Left renal pelvis (tissue), 4 donors: ENCODE measurements at regions not wholly inside any gene's neighbourhood (a gene's known extent, or its start where the extent isn't known, plus 50 kb on each side); places are given as distances from the start of the nearest gene placed in this dataset.
A peak's percentile ranks its signal among the peaks of the same experiment; 100 is the strongest.
"Not testable (repeated sequence)": the region's sequence is repeated elsewhere in the genome, so short reads cannot be mapped to it uniquely, and the experiment has no call there.

Experiments used
- DNase-seq, 4 donors: peaks; one replicate each; pipeline ENCODE4 v3.0.0-alpha.2; 2013; ENCODE audit warnings: low read depth in 4 of 4, low spot score in 3 of 4

DNA sequence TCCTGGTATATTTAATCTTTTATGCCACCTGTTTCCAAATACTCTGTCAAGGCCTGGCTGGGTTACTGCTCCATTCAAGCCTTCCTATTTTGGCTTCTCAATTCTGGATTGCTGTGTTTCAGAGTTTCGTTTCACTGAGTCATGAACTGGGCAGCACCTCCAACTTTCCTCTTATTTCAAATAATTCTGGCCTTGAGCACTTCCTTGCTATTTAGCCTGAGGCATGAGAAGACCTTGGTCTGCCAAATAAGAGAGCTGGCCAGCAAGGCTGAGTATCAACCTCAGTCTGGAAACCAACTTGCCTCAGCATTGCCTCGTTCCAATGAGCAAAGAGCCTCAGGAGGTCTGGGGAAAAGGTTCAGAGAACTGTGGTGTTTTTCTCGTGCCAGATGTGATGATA is 66.6 kb downstream of the TNFAIP3 start:
- no peak for DNase-seq

DNA sequence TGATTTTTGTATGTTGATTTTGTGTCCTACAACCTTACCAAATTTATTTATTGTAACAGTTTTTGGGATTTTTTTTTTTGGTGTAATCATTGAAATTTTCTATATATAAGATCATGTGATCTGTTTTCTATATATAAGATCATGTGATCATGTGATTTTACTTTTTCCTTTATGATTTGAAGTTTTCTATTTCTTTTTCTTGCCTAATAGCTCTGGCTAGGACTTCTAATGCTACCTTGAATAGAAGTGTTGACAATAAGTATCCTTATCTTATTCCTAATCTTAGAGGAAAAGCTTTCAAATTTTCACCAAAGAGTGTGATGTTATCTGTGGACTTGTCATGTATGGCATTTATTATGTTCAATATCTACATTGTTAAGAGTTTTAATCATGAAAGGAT is 69.7 kb downstream of the TNFAIP3 start:
- no peak for DNase-seq

DNA sequence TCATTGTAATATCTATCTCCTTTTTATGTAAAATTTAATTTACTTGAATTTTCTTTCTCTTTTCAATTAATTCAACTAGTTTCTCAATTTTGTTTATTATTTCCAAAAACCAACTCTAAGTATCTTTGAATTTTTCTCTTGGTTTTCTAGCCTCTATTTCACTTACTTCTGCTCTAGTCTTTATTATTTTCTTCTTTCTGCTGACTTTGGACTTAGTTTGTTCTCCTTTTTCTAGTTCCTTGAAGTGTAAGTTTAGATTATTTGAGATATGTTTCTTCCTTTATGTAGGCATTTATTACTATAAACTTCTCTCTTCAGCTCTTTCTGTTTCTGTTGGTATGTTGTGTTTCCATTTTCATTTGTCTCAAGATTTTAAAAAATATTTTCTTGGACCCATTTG is 70.8 kb downstream of the TNFAIP3 start:
- no peak for DNase-seq

DNA sequence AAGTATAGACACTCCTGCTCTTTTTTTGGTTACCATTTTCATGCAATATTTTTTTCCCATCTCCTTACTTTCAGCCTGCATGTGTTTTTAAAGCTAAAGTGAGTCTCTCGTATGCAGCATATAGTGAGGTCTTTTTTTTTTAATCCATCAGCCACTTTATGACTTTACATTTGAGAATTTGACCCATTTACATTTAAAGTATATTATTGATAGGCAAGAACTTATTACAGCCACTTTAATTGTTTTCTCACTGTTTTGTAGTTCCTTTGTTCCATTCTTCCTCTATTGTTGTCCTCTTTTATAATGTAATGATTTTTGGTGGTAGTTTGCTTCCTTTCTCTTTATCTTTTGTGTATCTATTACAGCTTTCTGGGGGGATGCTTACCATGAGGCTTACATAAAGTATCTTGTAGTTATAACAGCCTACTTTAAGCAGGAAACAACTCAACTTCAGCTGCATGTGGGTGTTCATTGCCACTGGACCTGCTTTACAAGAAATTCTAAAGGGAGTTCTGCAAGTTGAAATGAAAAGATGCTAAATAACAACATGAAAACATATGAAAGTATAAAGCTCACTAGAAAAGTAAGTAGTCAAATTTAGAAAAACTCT is 71.8 kb downstream of the TNFAIP3 start:
- DNase-seq, result no peak

DNA sequence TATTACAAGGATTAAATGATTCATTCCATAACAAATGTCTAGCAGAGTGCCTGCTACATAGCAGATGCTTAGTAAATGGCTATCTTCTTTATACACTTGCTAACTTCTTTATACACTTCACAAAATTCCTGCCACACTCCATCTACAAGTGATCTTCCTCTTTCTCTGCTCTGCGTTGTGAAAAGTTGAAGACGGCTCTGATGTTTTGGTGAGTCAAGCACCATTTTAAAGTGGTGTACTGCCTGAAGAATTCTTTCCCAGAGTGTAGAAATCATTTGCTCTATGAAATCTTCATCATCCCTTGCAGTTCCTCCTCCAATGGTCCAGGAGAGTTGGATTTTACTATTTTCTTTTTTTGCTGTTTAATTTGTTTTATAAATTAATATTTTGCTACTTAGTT is 74.9 kb downstream of the TNFAIP3 start:
- no peak for DNase-seq

DNA sequence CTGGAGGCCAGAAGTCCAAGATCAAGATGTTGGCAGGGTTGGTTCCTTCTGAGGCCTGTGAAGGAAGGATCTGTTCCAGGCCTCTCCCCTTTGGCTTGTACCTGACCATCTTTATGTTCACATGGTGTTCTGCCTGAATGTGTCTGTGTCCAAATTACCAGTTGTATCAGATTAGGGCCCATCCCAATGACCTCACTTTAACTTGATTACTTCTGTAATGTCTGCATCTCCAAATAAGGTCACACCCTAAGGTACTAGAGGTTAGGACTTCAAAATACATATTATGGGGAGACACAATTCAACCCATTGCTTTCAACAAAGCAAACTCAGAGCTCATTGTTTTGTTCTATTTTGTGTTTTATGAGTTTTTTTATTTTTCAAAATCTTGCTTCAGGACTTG is 75.7 kb downstream of the TNFAIP3 start:
- DNase-seq, result no peak

DNA sequence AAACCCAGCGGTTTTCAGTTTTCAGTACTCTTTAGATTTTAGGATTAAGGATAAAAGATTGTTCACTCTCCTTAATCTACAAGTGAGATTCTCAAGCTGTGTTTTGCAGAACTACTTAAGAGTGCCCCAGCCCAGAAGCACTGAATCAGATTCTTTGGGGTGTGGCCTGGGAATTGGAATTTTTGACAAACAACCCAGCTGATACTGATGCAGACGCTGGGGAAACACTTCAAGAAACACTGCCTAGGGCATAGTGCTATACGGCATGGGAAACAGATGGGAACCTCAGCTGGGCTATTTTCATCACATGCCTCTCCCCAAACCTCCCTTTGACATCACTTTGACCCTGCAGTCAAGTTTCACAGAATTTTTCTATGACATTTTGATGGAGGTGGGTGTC is 77.3 kb downstream of the TNFAIP3 start:
- not testable (repeated sequence) for DNase-seq

DNA sequence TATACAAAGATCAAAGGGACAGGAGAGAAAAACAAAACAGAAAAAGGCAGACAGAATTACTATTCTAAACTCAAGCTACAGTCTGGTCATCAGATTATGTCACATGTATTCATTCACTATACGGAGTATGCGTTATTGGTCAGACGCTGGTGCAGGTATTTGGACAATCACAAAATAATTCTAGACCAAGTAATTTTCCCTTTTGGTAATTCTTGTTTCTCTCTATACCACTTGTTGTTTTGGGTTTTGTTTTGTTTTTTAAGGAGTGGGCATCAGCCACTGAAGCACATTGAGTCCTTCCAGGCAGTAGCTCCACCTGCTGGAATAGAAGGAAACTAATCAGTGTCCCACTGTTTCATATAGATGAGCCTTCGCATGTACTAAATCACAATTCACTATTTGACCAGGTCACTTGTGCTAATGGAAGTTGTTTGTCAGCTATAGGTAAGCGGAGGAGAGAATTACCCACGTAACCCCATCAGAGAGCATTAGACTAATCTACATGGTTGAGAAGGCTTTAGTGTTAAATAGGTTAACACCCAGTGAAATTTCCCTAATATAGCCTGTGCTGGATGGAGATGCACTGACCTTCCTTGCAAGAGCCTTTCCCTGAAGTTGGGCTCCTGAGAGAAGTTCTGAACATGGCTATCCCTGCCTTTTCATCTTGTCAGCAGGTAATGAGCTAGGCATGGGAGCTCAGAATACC is 77.9 kb downstream of the TNFAIP3 start:
- DNase-seq, result peak in 2 of 4 donors; percentile 14 to 18

DNA sequence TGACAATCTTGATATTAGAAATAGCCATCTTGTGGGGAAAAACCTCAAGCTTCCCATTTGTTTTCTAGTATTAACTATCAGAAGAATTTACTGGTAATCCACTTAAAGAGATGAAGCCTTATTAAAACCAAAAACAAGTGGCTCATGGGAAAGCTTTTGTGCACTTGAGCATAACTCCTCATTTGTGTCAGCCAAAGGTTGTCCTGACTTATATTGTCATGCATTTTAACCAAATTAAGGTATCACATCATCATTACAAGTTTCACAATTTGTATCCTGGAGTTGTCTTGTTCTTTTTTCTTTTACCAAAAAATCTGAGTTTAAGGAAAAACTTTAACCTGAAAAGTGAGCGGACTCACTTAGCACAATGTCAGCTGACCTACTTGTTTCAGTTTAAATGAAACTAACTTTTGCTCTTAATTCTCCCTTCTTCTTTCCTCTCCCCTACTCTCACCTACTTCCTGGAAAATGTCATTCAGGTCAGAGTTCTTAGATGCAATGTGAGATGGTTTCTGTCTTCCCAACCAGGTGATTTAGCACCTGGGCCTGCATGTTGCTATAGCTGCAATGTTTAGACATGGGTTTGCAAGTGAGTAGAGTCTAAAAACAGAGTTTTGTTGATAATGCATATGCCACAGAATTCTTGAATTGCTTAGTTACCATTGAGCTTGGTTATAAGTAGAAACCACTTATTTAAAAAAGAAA is 82.8 kb downstream of the TNFAIP3 start:
- no peak for DNase-seq

DNA sequence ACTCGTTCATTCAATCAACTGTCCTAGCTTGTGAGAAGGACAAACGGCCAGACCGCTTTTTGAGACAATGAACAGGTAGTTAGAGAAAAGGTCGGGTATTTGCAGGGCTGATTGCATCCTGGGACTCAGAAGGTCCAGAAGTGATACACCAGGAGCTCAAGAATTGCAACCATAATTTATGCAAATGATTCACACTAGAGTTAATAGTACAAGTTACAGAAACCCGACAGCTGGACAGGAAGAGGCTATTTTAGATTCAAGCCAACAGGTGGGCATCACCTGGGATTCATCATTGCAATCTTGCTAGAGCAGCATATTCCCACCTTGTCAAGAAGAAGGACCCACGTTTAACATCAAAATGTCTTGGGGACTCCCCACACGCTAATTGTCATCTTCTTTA is 83.5 kb downstream of the TNFAIP3 start:
- no peak for DNase-seq

DNA sequence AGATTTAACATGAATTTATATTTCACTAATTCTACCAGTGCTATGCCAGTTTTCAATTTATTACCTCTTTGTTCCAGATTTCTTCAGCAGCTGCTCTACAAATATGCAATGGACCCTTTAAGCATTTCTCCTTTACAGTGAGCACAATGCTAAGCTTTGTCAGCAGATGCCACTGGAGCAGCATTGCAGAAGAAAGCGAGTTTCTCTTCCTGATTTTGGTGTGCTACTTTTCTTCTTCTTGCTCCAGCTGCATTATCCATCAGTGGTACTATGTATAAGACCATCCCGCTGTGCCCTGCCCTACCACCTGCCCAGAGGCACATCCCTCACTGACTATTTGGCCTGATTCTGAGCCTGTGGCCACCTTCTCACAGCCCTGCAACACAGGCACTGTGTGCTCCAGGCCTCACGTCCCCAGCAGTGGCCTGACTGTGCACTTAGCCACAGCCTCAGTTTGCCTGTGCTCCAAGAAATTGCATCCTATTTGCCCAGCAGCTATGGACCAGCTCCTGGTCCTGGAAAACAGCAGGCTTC is 84.1 kb downstream of the TNFAIP3 start:
- no peak for DNase-seq

DNA sequence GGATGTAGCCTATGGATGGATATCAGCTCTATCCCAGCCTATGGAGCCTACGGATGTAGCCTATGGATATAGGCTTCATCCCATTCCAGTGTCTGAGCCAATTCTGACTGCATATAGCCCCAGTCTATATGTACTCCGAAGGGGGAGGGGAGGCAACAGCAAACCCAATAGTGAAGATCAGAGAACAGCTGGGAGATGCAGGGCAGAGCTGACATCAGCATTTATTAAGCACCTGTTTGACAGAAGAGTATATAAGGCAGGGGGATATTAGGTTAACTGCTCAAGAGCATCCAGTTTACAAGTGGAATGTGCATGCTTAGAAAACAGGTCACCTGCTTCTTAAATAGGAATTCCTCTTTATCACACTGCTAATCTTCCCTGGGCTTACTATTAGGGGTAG is 85.2 kb downstream of the TNFAIP3 start:
- no peak for DNase-seq

DNA sequence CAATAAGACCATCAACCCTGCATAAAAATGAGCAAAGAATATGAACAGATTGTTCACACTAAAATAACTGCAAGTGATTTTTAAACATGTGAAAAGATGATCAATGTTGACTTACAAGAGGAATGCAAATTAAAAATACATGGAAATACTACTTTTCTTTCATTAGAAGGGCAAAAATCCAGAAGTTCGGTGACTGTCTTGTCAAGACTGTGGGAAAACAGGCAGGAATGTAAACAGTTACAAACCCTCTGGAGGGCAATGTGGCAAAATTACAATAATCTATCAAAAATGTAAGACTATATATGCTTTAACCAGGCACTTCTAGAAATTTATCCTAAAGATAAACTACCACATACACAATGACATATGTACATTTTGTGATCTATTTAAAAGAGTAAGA is 86.7 kb downstream of the TNFAIP3 start:
- no peak for DNase-seq

DNA sequence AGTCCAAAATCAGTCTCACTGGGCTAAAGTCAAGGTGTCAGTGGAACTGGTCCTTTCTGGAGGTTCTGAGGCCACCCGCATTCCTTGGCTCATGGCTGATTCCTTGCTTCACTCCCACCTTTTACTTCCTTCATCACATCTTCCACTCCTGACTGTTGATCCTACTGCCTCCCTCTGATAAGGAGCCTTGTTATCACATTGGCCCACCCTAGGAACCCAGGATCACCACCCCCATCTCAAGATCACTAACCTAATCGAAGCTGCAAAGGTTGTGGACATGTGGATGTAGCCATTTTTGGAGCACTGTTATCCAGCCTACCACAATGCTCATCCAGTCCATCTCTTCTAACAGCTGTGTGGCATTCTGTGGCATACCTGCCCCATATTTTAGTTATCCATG is 87.2 kb downstream of the TNFAIP3 start:
- no peak for DNase-seq

DNA sequence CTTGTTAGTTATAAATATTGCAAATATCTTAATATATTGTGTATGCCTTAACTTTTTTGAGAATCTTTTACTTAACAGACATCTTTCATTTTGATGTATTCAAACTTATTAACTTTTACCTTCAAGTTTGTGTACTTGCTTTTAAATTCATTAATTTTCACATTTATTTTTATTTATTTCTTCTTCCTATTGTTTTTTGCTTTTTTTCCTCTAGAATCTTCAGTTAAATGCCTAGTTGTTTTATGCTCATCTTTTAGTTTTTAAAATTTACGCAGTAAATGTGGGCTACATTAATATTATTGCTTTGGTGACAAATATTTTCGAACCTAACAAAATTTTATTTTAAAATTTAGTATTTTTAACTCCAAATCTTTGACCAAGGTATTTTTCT is 89.0 kb downstream of the TNFAIP3 start:
- no peak for DNase-seq

DNA sequence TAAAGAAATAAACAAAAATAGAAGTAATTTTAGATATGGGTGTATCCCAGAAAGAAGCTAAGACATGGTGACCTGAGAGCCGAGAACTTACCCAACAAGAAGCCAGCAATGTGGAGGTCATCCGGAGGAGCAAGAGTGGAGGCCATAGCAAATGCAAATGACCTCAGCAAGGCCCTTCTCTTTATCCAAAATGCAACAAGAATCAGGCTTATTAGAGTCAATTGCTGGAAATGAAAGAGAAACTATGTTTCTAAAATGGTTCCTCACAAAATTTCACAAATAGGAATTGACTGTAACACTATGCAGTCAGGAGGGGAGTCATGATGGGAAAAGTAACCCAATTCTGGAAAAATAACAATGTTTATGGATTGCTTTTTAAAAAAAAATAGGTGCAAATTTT is 90.4 kb downstream of the TNFAIP3 start:
- DNase-seq, result no peak

DNA sequence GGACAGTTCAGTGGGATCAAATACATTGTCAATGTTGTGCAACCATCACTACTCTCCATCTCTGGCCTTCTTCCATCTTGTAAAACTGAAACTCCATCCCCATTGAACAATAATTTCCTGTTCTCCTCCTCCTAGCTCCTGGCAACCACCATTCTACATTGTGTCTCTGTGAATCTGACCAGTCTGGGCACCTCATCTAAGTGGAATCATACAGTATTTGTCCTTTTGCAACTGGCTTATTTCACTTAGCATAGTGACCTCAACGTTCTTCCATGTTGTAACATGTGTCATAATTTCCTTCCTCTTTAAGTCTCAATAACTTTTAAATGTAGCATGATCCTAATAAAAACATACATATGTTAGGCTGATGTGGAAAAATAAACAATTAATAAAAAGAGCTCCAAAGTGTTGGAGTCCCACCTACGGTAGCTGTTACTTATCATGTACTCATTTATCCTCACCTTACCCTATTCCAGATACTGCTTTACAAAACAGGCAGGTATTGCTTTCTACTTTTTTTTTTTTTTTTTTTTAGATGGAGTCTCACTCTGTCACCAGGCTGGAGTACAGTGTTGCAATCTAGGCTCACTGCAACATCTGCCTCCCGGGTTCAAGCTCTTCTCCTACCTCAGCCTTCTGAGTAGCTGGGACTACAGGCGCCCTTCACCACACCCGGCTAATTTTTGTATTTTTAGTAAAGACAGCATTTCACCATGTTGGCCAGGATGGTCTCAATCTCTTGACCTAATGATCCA is 91.9 kb downstream of the TNFAIP3 start:
- DNase-seq, result no peak

DNA sequence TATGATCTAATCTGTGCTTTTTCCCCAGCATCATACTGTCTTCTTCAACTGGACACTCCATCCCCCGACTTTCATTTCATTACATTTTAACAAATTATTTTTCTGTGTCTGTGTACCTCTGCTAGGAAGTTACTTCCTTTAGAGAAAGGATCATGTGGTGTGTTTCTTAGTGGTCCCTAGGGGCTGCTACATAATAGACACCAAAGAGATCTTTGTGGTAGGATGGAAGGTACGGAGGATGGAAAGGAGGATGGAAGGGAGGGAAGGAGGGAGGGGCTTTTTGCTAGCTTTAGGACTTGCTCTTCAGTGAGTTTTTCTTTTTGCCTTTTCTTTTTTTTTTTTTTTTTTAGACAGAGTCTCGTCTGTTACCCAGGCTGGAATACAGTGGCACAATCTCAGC is 95.7 kb downstream of the TNFAIP3 start:
- no peak for DNase-seq

DNA sequence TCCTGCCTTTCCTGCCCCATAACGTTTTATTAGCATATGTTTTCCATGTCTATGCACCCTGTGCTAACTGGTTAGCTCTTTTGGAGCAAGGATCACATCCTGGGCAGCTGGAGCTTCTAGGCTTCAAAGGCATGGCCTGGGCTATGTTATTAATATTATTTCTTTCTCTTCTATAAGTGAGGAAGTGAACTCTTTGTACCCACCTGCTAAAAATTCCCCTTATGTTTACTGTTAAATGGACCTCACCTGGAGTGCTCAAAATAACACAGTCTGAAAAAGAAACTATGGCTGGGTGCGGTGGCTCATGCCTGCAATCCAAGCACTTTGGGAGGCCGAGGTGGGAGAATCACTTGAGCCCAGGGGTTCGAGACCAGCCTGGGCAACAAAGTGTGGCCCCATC is 97.8 kb downstream of the TNFAIP3 start:
- no peak for DNase-seq

DNA sequence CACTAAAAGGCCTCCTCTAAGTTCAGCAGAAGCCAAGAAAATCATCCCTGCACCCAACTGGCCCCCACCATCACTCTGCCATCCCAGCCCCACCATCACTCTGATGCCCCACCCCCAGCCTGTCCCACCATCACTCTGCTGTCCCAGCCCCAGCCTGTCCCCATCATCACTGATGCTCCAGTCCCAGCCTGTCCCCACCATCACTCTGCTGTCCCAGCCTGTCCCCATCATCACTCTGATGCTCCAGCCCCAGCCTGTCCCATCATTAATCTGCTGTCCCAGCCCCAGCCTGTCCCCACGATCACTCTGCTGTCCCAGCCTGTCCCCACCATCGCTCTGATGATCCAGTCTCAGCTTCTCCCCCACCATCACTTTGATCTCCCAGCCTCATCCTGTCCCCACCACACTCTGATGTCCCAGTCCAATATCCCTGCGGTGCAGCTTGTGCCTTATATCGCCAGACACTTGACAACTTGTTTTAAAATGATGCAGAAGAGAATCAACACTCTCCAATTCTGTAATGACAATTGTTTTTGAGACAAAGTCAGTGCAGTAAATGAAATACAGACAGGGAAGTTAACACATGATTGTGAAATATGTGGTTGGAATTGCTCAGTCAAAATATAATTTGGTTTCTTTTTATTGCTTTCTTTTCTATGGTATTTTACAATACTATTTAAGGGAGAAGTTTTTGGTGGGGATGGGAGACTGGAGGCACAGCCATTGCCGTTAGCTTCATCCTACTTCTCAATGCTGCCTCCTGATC is 100.8 kb downstream of the TNFAIP3 start:
- no peak for DNase-seq

DNA sequence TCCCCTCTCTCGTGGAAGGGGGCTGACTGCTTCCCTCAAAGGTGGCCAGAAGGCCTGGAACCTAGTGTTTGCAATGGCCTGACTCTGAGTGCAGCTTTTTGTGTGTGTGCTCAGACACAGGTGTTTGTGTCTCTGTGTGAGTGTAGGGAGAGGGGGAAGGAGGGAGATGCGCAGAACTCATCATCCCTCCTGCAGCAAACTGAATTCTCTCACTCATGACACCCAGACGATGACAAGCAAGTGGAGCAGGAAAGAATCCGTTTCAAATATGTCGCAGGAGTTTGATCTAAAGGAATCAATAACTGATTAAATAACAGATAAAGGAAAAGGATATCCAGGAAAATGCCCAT is 101.4 kb downstream of the TNFAIP3 start:
- DNase-seq, result no peak
